Suprapubic skin (tissue), 4 donors: ENCODE measurements at regions not wholly inside any gene's neighbourhood (a gene's known extent, or its start where the extent isn't known, plus 50 kb on each side); places are given as distances from the start of the nearest gene placed in this dataset.

Experiments used
- CTCF ChIP-seq, 2 donors: fragments of 200-600 bp in 1 of 2; fragments of 450-650 bp in 1 of 2; sonication (generic) in 1 of 2; IDR thresholded peaks; one replicate each; pipeline ENCODE4 v1.5.1; 2016 to 2019; ENCODE audit warnings: antibody characterized with exemption in 2 of 2, mild to moderate bottlenecking in 1 of 2, moderate library complexity in 1 of 2
- EP300 ChIP-seq: sonication (generic); formaldehyde crosslinking; IDR thresholded peaks from one replicate; pipeline ENCODE4 v1.6.1; 2017; ENCODE audit warnings: antibody characterized with exemption
- POLR2A ChIP-seq, 2 donors: fragments of 450-650 bp; IDR thresholded peaks; one replicate each; pipeline ENCODE4 v1.6.1; 2017; ENCODE audit warnings: antibody characterized with exemption in 2 of 2, mild to moderate bottlenecking in 2 of 2, moderate library complexity in 2 of 2
- POLR2AphosphoS5 ChIP-seq, 3 donors: sonication (generic); formaldehyde crosslinking; IDR thresholded peaks; one replicate each; pipeline ENCODE4 v1.6.1; 2017; ENCODE audit warnings: antibody characterized with exemption in 3 of 3

GRCh38 chr7:16985621-16986020 lies 103.8 kb upstream of the AGR3 start:
- no peak for TF ChIP-seq CTCF (IDR thresholded peaks at IDR 0.05)
- TF ChIP-seq POLR2AphosphoS5 (IDR thresholded peaks at IDR 0.05): no peak
- no peak for TF ChIP-seq POLR2A (IDR thresholded peaks at IDR 0.05)
- no peak for TF ChIP-seq EP300
